HL-60 (cell line): ENCODE measurements at regions not wholly inside any gene's neighbourhood (a gene's known extent, or its start where the extent isn't known, plus 50 kb on each side); places are given as distances from the start of the nearest gene placed in this dataset.

Source experiments
- DNase-seq, 2 experiments: peaks; one replicate each; pipeline ENCODE4 v3.0.0-alpha.2; 2010 to 2020; ENCODE audit warnings: low read depth in 1 of 2, low spot score in 1 of 2
- H3K27ac ChIP-seq: fragments of 250-450 bp; sonication (Bioruptor Pico); replicated peaks from 2 replicates; pipeline ENCODE4 v1.5.1; 2020; ENCODE audit warnings: mild to moderate bottlenecking, moderate library complexity
- H3K27me3 ChIP-seq: fragments of 250-450 bp; sonication (Bioruptor Pico); 2 replicates; pipeline ENCODE4 v1.5.1; 2021; ENCODE audit warnings: mild to moderate bottlenecking, moderate library complexity; ENCODE audit not compliant: insufficient read depth, poor library complexity, severe bottlenecking
- H3K4me3 ChIP-seq: replicated peaks from 2 replicates; pipeline ENCODE4 v1.5.1; 2011; ENCODE audit warnings: mild to moderate bottlenecking, control low read depth, low read length; ENCODE audit not compliant: insufficient read depth
- GABPA ChIP-seq: IDR thresholded peaks from 2 replicates; pipeline ENCODE4 v1.6.1; 2012; ENCODE audit warnings: low read depth
- POLR2AphosphoS5 ChIP-seq: IDR thresholded peaks from 2 replicates; pipeline ENCODE4 v1.6.1; 2012; ENCODE audit warnings: low read depth
- SPI1 ChIP-seq: IDR thresholded peaks from 2 replicates; pipeline ENCODE4 v1.6.1; 2012; ENCODE audit warnings: low read depth, mild to moderate bottlenecking, borderline replicate concordance
- TF ChIP-seq, protein P1 (sequence below): IDR thresholded peaks from 2 replicates; pipeline ENCODE4 v1.6.1; 2012; ENCODE audit warnings: low read depth; ENCODE audit not compliant: insufficient replicate concordance
- TF ChIP-seq, protein P2 (sequence below): IDR thresholded peaks from one replicate; pipeline ENCODE4 v1.5.1; 2011; ENCODE audit warnings: low read length, control low read depth, inconsistent platforms; ENCODE audit not compliant: insufficient read depth

DNA sequence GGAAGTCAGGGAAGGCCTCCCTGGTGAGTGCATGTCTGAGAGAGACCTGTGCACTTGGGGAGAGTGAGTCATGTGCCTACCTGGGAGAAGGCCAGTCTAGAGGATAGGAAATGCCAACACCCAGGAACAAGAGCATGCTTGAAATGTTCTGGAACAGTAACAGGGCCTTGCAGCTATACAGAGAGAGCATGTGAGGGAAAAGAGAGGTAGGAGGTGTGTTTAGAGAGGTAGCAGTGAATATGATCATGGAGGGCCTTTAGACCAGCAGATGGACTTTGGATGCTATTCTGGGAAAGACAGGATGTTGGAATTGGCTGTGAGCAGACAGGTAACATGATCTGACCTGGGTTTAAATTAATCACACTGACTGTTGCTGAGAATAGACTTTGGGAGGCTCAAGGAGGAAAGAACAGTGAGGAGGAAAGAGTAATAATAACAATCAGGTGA, 1143.6 kb downstream of the FLRT2 start:
- no peak for DNase-seq
- no peak for TF ChIP-seq SPI1
- TF ChIP-seq, protein P1, sequence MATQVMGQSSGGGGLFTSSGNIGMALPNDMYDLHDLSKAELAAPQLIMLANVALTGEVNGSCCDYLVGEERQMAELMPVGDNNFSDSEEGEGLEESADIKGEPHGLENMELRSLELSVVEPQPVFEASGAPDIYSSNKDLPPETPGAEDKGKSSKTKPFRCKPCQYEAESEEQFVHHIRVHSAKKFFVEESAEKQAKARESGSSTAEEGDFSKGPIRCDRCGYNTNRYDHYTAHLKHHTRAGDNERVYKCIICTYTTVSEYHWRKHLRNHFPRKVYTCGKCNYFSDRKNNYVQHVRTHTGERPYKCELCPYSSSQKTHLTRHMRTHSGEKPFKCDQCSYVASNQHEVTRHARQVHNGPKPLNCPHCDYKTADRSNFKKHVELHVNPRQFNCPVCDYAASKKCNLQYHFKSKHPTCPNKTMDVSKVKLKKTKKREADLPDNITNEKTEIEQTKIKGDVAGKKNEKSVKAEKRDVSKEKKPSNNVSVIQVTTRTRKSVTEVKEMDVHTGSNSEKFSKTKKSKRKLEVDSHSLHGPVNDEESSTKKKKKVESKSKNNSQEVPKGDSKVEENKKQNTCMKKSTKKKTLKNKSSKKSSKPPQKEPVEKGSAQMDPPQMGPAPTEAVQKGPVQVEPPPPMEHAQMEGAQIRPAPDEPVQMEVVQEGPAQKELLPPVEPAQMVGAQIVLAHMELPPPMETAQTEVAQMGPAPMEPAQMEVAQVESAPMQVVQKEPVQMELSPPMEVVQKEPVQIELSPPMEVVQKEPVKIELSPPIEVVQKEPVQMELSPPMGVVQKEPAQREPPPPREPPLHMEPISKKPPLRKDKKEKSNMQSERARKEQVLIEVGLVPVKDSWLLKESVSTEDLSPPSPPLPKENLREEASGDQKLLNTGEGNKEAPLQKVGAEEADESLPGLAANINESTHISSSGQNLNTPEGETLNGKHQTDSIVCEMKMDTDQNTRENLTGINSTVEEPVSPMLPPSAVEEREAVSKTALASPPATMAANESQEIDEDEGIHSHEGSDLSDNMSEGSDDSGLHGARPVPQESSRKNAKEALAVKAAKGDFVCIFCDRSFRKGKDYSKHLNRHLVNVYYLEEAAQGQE, result no peak
- TF ChIP-seq, protein P2, sequence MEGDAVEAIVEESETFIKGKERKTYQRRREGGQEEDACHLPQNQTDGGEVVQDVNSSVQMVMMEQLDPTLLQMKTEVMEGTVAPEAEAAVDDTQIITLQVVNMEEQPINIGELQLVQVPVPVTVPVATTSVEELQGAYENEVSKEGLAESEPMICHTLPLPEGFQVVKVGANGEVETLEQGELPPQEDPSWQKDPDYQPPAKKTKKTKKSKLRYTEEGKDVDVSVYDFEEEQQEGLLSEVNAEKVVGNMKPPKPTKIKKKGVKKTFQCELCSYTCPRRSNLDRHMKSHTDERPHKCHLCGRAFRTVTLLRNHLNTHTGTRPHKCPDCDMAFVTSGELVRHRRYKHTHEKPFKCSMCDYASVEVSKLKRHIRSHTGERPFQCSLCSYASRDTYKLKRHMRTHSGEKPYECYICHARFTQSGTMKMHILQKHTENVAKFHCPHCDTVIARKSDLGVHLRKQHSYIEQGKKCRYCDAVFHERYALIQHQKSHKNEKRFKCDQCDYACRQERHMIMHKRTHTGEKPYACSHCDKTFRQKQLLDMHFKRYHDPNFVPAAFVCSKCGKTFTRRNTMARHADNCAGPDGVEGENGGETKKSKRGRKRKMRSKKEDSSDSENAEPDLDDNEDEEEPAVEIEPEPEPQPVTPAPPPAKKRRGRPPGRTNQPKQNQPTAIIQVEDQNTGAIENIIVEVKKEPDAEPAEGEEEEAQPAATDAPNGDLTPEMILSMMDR, result no peak
- no peak for TF ChIP-seq GABPA
- no peak for TF ChIP-seq POLR2AphosphoS5
- Histone ChIP-seq H3K27ac (no peak overlapping the region), H3K27me3 (no peaks in the 10 kb centered on the region), H3K4me3 (no peak overlapping the region)

DNA sequence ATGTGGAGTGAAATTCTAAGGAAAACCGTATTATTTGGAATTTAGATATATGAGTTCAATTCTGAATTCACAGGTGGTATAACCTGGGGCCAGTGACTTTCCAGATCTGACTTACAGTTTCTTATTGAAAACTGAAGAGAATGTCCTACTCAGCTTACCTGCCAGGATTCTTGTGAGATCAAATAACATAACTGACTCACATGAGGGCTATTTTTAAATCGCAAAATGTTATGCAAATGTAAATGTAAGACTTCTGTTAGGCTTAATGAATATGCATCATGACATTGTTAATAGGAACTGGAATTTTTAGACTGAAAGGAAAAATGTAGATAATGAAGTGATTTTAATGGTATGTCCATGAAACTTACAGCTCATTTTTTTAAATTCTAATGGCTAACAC, 1142.1 kb downstream of the FLRT2 start:
- H3K4me3 ChIP-seq, result no peak overlapping the region
- H3K27ac ChIP-seq, result no peak overlapping the region
- no peaks in the 10 kb centered on the region for H3K27me3 ChIP-seq
- DNase-seq, result no peak
- TF ChIP-seq SPI1 (no peak), POLR2AphosphoS5 (no peak), GABPA (no peak)
- TF ChIP-seq, protein P1, result no peak

DNA sequence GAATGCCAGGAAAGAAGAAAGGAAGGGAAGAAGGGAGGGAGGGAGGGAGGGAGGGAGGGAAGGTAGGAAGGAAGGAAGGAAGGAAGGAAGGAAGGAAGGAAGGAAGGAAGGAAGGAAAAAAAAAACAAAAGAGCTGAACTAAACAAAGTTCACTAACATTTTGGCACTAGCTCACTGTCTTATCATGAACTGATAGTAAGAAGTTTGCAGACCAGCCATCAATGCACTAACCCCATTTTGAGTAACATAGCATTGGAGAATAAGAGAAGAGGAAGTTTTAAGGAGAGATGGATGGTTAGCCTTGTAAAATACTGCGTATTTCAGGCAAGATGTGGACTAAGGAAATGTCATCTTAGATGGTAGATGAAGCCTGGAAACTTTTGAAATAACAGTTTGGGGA, 1136.0 kb downstream of the FLRT2 start:
- TF ChIP-seq, protein P2, result no peak
- TF ChIP-seq, protein P1, result no peak
- TF ChIP-seq SPI1 (no peak), POLR2AphosphoS5 (no peak), GABPA (no peak)
- no peak for DNase-seq

DNA sequence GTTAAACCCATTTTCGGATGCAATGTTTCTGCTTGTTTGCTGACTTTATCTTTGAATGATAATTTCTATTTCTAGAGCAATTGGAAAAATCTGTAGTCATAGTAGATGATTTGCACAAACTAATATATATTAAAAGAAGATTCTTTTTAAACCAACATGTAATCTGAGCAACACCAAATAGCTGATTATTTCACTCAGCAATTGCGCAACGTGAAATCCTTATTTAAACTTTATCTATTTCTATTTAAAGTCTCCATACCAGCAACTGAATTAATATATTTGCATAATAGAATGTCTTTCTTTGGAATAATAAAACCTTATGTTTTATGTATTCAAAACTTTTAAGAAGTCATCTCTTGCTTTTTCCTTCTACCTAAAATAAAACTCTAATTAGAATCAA, 1132.4 kb downstream of the FLRT2 start:
- Histone ChIP-seq H3K27me3 (no peaks in the 10 kb centered on the region), H3K4me3 (no peak overlapping the region), H3K27ac (no peak overlapping the region)
- no peak for DNase-seq
- TF ChIP-seq GABPA (no peak), SPI1 (no peak), POLR2AphosphoS5 (no peak)
- TF ChIP-seq, protein P2, result no peak
- TF ChIP-seq, protein P1, result no peak

More for the DNA sequence above, 1136.0 kb downstream of the FLRT2 start:
- Histone ChIP-seq H3K27me3 (no peaks in the 10 kb centered on the region), H3K27ac (no peak overlapping the region), H3K4me3 (no peak overlapping the region)
